ENCODE measurements at regions not wholly inside any gene's neighbourhood (a gene's known extent, or its start where the extent isn't known, plus 50 kb on each side); places are given as distances from the start of the nearest gene placed in this dataset.
"Not testable (repeated sequence)": the region's sequence is repeated elsewhere in the genome, so short reads cannot be mapped to it uniquely, and the experiment has no call there.

GRCh38 chr10:20656886-20657285, 240.2 kb downstream of the NEBL start:
- DNase-seq (ENCODE audit: low spot score): no peak

DNA sequence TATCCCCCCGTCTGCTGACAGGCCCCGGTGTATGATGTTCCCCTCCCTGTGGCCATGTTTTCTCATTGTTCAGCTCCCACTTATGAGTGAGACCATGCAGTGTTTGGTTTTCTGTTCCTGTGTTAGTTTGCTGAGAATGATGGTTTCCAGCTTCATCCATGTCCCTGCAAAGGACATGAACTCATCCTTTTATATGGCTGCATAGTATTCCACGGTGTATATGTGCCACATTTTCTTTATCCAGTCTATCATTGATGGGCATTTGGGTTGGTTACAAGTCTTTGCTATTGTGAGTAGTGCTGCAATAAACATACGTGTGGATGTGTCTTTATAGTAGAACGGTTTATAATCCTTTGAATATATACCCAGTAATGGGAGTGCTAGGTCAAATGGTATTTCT, 244.7 kb downstream of the NEBL start:
- not testable (repeated sequence) for H2AFZ ChIP-seq (ENCODE audit: low read length); H3K23ac ChIP-seq (ENCODE audit: low read depth, low read length, poor library complexity); H2AK5ac ChIP-seq (ENCODE audit: low read depth, low read length); H3K9me3 ChIP-seq (replicated peaks in 1 of 2; ENCODE audit: control insufficient read depth in 2 of 2, insufficient read depth in 1 of 2, low read depth in 1 of 2, low read length in 2 of 2); H4K8ac ChIP-seq (ENCODE audit: low read depth, low read length); H3K14ac ChIP-seq (ENCODE audit: low read length); DNase-seq (ENCODE audit: low spot score); H3K36me3 ChIP-seq (replicated peaks in 1 of 2; ENCODE audit: control insufficient read depth in 2 of 2, insufficient read depth in 2 of 2, low read length in 2 of 2); H2BK12ac ChIP-seq (ENCODE audit: low read length); H2BK15ac ChIP-seq (ENCODE audit: low read length); H3K9ac ChIP-seq (ENCODE audit: low read depth, low read length, poor library complexity); H4K91ac ChIP-seq (ENCODE audit: low read depth, low read length, poor library complexity); H3K4me3 ChIP-seq (ENCODE audit: low read length in 2 of 2); H3K4me2 ChIP-seq (ENCODE audit: insufficient read depth, low read length, poor library complexity, severe bottlenecking); H3K18ac ChIP-seq (ENCODE audit: low read length); H3K79me1 ChIP-seq (ENCODE audit: low read depth, low read length); H3K27me3 ChIP-seq (ENCODE audit: control insufficient read depth in 3 of 3, insufficient read depth in 3 of 3, low read depth in 1 of 3, low read length in 3 of 3); H2BK120ac ChIP-seq (ENCODE audit: low read depth, low read length); H3K4me1 ChIP-seq (ENCODE audit: control insufficient read depth in 2 of 2, insufficient read depth in 1 of 2, low read depth in 1 of 2, low read length in 2 of 2); H3K4ac ChIP-seq (ENCODE audit: low read length); H2BK5ac ChIP-seq (ENCODE audit: low read length); H3K27ac ChIP-seq (replicated peaks; ENCODE audit: low read length)
- WGBS, 2 donors (ENCODE audit: extremely low coverage in 2 of 2, insufficient read length in 2 of 2, insufficient replicate concordance in 1 of 2): no CpG with 5 or more reads among the region's 5 CpGs

More at GRCh38 chr10:20656886-20657285, 240.2 kb downstream of the NEBL start:
- Histone ChIP-seq H3K27me3 (ENCODE audit: control insufficient read depth in 3 of 3, insufficient read depth in 3 of 3, low read depth in 1 of 3, low read length in 3 of 3) (no peaks in the 10 kb centered on the region), H3K4me2 (ENCODE audit: insufficient read depth, low read length, poor library complexity, severe bottlenecking) (no peak overlapping the region), H3K18ac (ENCODE audit: low read length) (no peak overlapping the region), H2AK5ac (ENCODE audit: low read depth, low read length) (no peak overlapping the region), H3K14ac (ENCODE audit: low read length) (no peak overlapping the region), H4K91ac (ENCODE audit: low read depth, low read length, poor library complexity) (no peak overlapping the region), H4K8ac (ENCODE audit: low read depth, low read length) (no peak overlapping the region), H3K4ac (ENCODE audit: low read length) (no peak overlapping the region), H2BK15ac (ENCODE audit: low read length) (no peak overlapping the region), H2BK120ac (ENCODE audit: low read depth, low read length) (no peak overlapping the region), H3K4me1 (ENCODE audit: control insufficient read depth in 2 of 2, insufficient read depth in 1 of 2, low read depth in 1 of 2, low read length in 2 of 2) (no peaks in the 10 kb centered on the region), H3K4me3 (ENCODE audit: low read length in 2 of 2) (no peak overlapping the region), H2BK12ac (ENCODE audit: low read length) (no peak overlapping the region), H3K27ac (replicated peaks; ENCODE audit: low read length) (no peak overlapping the region), H2AFZ (ENCODE audit: low read length) (no peak overlapping the region), H2BK5ac (ENCODE audit: low read length) (no peak overlapping the region), H3K9ac (ENCODE audit: low read depth, low read length, poor library complexity) (no peak overlapping the region), H3K79me1 (ENCODE audit: low read depth, low read length) (no peaks in the 10 kb centered on the region), H3K23ac (ENCODE audit: low read depth, low read length, poor library complexity) (no peak overlapping the region), H3K36me3 (replicated peaks in 1 of 2; ENCODE audit: control insufficient read depth in 2 of 2, insufficient read depth in 2 of 2, low read length in 2 of 2) (no peaks in the 10 kb centered on the region), H3K9me3 (replicated peaks in 1 of 2; ENCODE audit: control insufficient read depth in 2 of 2, insufficient read depth in 1 of 2, low read depth in 1 of 2, low read length in 2 of 2) (no peaks in the 10 kb centered on the region)
- no CpG with 5 or more reads among the region's 3 CpGs for WGBS, 2 donors (ENCODE audit: extremely low coverage in 2 of 2, insufficient read length in 2 of 2, insufficient replicate concordance in 1 of 2)

GRCh38 chr10:20648263-20648874, 248.7 kb downstream of the NEBL start:
- no peaks in the 10 kb centered on the region for H3K79me1 ChIP-seq (ENCODE audit: low read depth, low read length)
- DNase-seq (ENCODE audit: low spot score): peak; percentile 4
- H3K4me1 ChIP-seq (ENCODE audit: control insufficient read depth in 2 of 2, insufficient read depth in 1 of 2, low read depth in 1 of 2, low read length in 2 of 2): peaks cover 0 to 2% of the 10 kb centered on the region in 2 donors
- H2AK5ac ChIP-seq (ENCODE audit: low read depth, low read length): no peak overlapping the region
- no peak overlapping the region for H3K4ac ChIP-seq (ENCODE audit: low read length)
- H3K36me3 ChIP-seq (replicated peaks in 1 of 2; ENCODE audit: control insufficient read depth in 2 of 2, insufficient read depth in 2 of 2, low read length in 2 of 2): no peaks in the 10 kb centered on the region
- H4K91ac ChIP-seq (ENCODE audit: low read depth, low read length, poor library complexity): no peak overlapping the region
- no peak overlapping the region for H3K4me3 ChIP-seq (ENCODE audit: low read length in 2 of 2)
- no peak overlapping the region for H3K23ac ChIP-seq (ENCODE audit: low read depth, low read length, poor library complexity)
- H4K8ac ChIP-seq (ENCODE audit: low read depth, low read length): no peak overlapping the region
- no peak overlapping the region for H2BK12ac ChIP-seq (ENCODE audit: low read length)
- H2BK5ac ChIP-seq (ENCODE audit: low read length): no peak overlapping the region
- H3K9ac ChIP-seq (ENCODE audit: low read depth, low read length, poor library complexity): no peak overlapping the region
- no peak overlapping the region for H2BK120ac ChIP-seq (ENCODE audit: low read depth, low read length)
- H2BK15ac ChIP-seq (ENCODE audit: low read length): no peak overlapping the region
- H3K14ac ChIP-seq (ENCODE audit: low read length): no peak overlapping the region
- no peaks in the 10 kb centered on the region for H3K9me3 ChIP-seq (replicated peaks in 1 of 2; ENCODE audit: control insufficient read depth in 2 of 2, insufficient read depth in 1 of 2, low read depth in 1 of 2, low read length in 2 of 2)
- H3K27ac ChIP-seq (replicated peaks; ENCODE audit: low read length): no peak overlapping the region
- WGBS, 2 donors (ENCODE audit: extremely low coverage in 2 of 2, insufficient read length in 2 of 2, insufficient replicate concordance in 1 of 2): no CpG with 5 or more reads among the region's 2 CpGs
- H3K18ac ChIP-seq (ENCODE audit: low read length): no peak overlapping the region
- peak overlapping the region; percentile 47 for H2AFZ ChIP-seq (ENCODE audit: low read length)
- no peak overlapping the region for H3K4me2 ChIP-seq (ENCODE audit: insufficient read depth, low read length, poor library complexity, severe bottlenecking)
- no peaks in the 10 kb centered on the region for H3K27me3 ChIP-seq (ENCODE audit: control insufficient read depth in 3 of 3, insufficient read depth in 3 of 3, low read depth in 1 of 3, low read length in 3 of 3)

DNA sequence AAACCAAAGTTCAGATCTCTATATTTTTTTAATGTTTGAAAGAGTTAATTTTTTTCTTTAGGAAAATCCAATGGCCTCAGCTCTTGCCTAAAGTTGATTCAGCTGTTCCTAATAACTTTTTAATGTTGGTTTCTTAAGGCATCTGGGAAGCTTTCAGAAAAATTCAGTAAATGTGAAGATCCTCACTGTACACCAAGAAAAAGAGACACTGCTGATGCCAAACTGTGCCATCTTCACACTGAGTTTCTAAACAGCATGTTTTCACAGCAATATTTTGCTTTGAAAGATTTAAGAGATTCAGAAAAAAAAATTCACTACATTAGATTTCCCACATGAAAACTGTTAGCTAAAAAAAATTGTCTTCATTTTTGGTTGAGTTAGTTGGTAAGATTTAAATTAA, 249.4 kb downstream of the NEBL start:
- H4K91ac ChIP-seq (ENCODE audit: low read depth, low read length, poor library complexity): no peak overlapping the region
- no peak overlapping the region for H4K8ac ChIP-seq (ENCODE audit: low read depth, low read length)
- H3K4me1 ChIP-seq (ENCODE audit: control insufficient read depth in 2 of 2, insufficient read depth in 1 of 2, low read depth in 1 of 2, low read length in 2 of 2): peaks cover 0 to 2% of the 10 kb centered on the region in 2 donors
- H3K9me3 ChIP-seq (replicated peaks in 1 of 2; ENCODE audit: control insufficient read depth in 2 of 2, insufficient read depth in 1 of 2, low read depth in 1 of 2, low read length in 2 of 2): no peaks in the 10 kb centered on the region
- no peak overlapping the region for H3K23ac ChIP-seq (ENCODE audit: low read depth, low read length, poor library complexity)
- H3K4ac ChIP-seq (ENCODE audit: low read length): no peak overlapping the region
- no peaks in the 10 kb centered on the region for H3K27me3 ChIP-seq (ENCODE audit: control insufficient read depth in 3 of 3, insufficient read depth in 3 of 3, low read depth in 1 of 3, low read length in 3 of 3)
- H3K79me1 ChIP-seq (ENCODE audit: low read depth, low read length): no peaks in the 10 kb centered on the region
- no peak overlapping the region for H2BK12ac ChIP-seq (ENCODE audit: low read length)
- DNase-seq (ENCODE audit: low spot score): no peak
- no peak overlapping the region for H2AFZ ChIP-seq (ENCODE audit: low read length)
- H2BK15ac ChIP-seq (ENCODE audit: low read length): no peak overlapping the region
- no peak overlapping the region for H3K27ac ChIP-seq (replicated peaks; ENCODE audit: low read length)
- no peak overlapping the region for H3K4me3 ChIP-seq (ENCODE audit: low read length in 2 of 2)
- no peak overlapping the region for H2BK5ac ChIP-seq (ENCODE audit: low read length)
- no peak overlapping the region for H3K9ac ChIP-seq (ENCODE audit: low read depth, low read length, poor library complexity)
- H3K14ac ChIP-seq (ENCODE audit: low read length): no peak overlapping the region
- H3K4me2 ChIP-seq (ENCODE audit: insufficient read depth, low read length, poor library complexity, severe bottlenecking): no peak overlapping the region
- no peak overlapping the region for H2AK5ac ChIP-seq (ENCODE audit: low read depth, low read length)
- H3K36me3 ChIP-seq (replicated peaks in 1 of 2; ENCODE audit: control insufficient read depth in 2 of 2, insufficient read depth in 2 of 2, low read length in 2 of 2): no peaks in the 10 kb centered on the region
- H2BK120ac ChIP-seq (ENCODE audit: low read depth, low read length): no peak overlapping the region
- no peak overlapping the region for H3K18ac ChIP-seq (ENCODE audit: low read length)

Data from neuronal stem cell (in vitro differentiated cells).